Naive thymus-derived CD4-positive, alpha-beta T cell (primary cell): ENCODE measurements at regions not wholly inside any gene's neighbourhood (a gene's known extent, or its start where the extent isn't known, plus 50 kb on each side); places are given as distances from the start of the nearest gene placed in this dataset.

Experiments
- ATAC-seq: fragments of 150-1000 bp; cut with Tn5 transposase; 2 replicates; pipeline ENCODE4 v1.10.0; 2021; ENCODE audit warnings: mild to moderate bottlenecking, moderate library complexity
- CTCF ChIA-PET: fragments of 350-600 bp; sonication (Branson Sonifier 250); formaldehyde crosslinking; loops from one replicate; lab custom pipeline; 2021; ENCODE audit warnings: antibody characterized with exemption; lab: Charles Lee
- POLR2A ChIA-PET: fragments of 350-600 bp; sonication (Branson Sonifier 250); formaldehyde crosslinking; loops from one replicate; lab custom pipeline; 2021; ENCODE audit warnings: antibody characterized with exemption, inconsistent platforms; lab: Charles Lee
- DNase-seq, 9 donors: peaks; one replicate each; pipeline versions ENCODE4 v3.0.0 to v3.0.0-alpha.2; 2020 to 2022; ENCODE audit warnings: mixed read lengths in 1 of 9
- H3K27ac ChIP-seq: one replicate; pipeline ENCODE4 v1.7.0; 2013; ENCODE audit warnings: mild to moderate bottlenecking, low read depth, low read length, moderate library complexity
- H3K27me3 ChIP-seq, 2 donors: one replicate each; pipeline ENCODE4 v1.7.0; 2013; ENCODE audit warnings: low read length in 2 of 2, mild to moderate bottlenecking in 2 of 2, moderate library complexity in 2 of 2; ENCODE audit not compliant: control insufficient read depth in 2 of 2, insufficient read depth in 2 of 2
- H3K36me3 ChIP-seq, 3 experiments: 1 replicate in 2 of 3; 2 replicates in 1 of 3; pipeline ENCODE4 v1.7.0; 2013; ENCODE audit warnings: low read length in 3 of 3, mild to moderate bottlenecking in 3 of 3, moderate library complexity in 1 of 3; ENCODE audit not compliant: insufficient read depth in 3 of 3, control insufficient read depth in 2 of 3
- H3K4me1 ChIP-seq, 2 donors: one replicate each; pipeline ENCODE4 v1.7.0; 2013; ENCODE audit warnings: low read length in 2 of 2, mild to moderate bottlenecking in 2 of 2, moderate library complexity in 1 of 2; ENCODE audit not compliant: control insufficient read depth in 2 of 2, insufficient read depth in 2 of 2
- H3K4me3 ChIP-seq: 2 replicates; pipeline ENCODE4 v1.7.0; 2013; ENCODE audit warnings: mild to moderate bottlenecking, low read length
- H3K9me3 ChIP-seq, 3 experiments: 1 replicate in 2 of 3; 2 replicates in 1 of 3; pipeline ENCODE4 v1.7.0; 2013; ENCODE audit warnings: low read length in 3 of 3; ENCODE audit not compliant: control insufficient read depth in 2 of 3
- H3K27ac Mint-ChIP-seq, 9 donors: one replicate each; pipeline ENCODE4 v1.8.0; 2020 to 2022; ENCODE audit warnings: mixed read lengths in 9 of 9, mild to moderate bottlenecking in 8 of 9, moderate library complexity in 5 of 9, inconsistent platforms in 2 of 9
- H3K27me3 Mint-ChIP-seq, 5 donors: one replicate each; pipeline ENCODE4 v1.8.0; 2021 to 2022; ENCODE audit warnings: mixed read lengths in 5 of 5, mild to moderate bottlenecking in 1 of 5
- H3K36me3 Mint-ChIP-seq, 5 donors: one replicate each; pipeline ENCODE4 v1.8.0; 2020 to 2022; ENCODE audit warnings: mixed read lengths in 5 of 5, mild to moderate bottlenecking in 3 of 5, inconsistent platforms in 1 of 5
- H3K4me1 Mint-ChIP-seq, 7 donors: one replicate each; pipeline ENCODE4 v1.8.0; 2020 to 2022; ENCODE audit warnings: mixed read lengths in 7 of 7, mild to moderate bottlenecking in 3 of 7, inconsistent platforms in 1 of 7
- H3K4me3 Mint-ChIP-seq, 10 donors: one replicate each; pipeline ENCODE4 v1.8.0; 2020 to 2022; ENCODE audit warnings: mild to moderate bottlenecking in 10 of 10, mixed read lengths in 10 of 10, moderate library complexity in 6 of 10, inconsistent platforms in 2 of 10
- H3K9me3 Mint-ChIP-seq, 11 donors: one replicate each; pipeline ENCODE4 v1.8.0; 2020 to 2022; ENCODE audit warnings: mixed read lengths in 11 of 11, mild to moderate bottlenecking in 4 of 11, inconsistent platforms in 1 of 11, moderate library complexity in 1 of 11
- intact Hi-C, 2 donors: fragments of 100-400 bp; cut with micrococcal nuclease; formaldehyde crosslinking; loops; one replicate each; pipeline ENCODE4 v1.15.1; 2023

DNA sequence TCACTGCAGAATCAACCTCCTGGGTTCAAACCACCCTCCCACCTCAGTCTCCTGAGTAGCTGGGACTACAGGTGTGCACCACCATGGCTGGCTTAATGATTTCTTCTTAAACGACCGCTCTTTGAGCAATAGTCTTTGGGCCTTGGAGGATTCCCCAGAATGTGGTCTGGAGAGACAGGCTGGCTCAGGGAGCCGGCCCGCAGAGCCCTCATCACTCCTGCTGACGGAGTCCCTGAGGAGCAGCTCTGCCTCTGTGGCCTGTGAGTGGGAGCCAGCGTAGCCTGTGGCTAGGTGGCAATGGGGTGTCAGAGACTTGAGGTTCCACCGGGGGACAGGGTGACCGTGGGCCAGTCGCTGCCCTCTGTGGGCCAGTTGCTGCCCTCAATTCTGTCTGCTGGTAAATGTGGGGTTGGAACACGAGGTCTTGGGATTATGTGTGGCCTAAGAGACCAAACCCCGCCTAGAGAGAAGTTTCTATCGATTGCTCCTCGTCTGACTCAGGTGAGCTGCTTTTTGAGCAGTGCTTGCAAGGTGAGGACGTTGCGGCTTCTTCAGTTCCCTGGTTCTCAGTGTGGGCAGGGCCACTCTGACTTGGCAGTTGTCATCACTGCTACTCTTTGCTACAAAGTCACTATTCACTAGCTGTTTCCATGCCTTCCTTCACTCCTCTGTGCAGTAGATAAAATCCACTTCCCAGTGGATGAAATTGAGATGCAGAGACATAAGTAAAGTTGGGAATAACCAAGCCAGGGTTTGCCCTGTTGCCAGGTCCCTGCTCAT lies 124.8 kb upstream of the NECTIN1 start:
- H3K36me3 ChIP-seq, result no peaks in the 10 kb centered on the region
- H3K27me3 Mint-ChIP-seq, result peaks cover 11 to 25% (median 15%) of the 10 kb centered on the region in 5 donors
- DNase-seq, result no peak
- ATAC-seq, result no peak
- H3K9me3 ChIP-seq, result no peaks in the 10 kb centered on the region
- H3K4me3 ChIP-seq, result no peak overlapping the region
- no peaks in the 10 kb centered on the region for H3K36me3 Mint-ChIP-seq
- H3K9me3 Mint-ChIP-seq, result no peaks in the 10 kb centered on the region
- ChIA-PET POLR2A (no interaction called here), CTCF (no interaction called here)
- intact Hi-C loops, result no loop called here
- no peak overlapping the region for H3K27ac ChIP-seq
- H3K4me1 ChIP-seq, result no peaks in the 10 kb centered on the region
- no peak overlapping the region for H3K27ac Mint-ChIP-seq
- H3K4me1 Mint-ChIP-seq, result no peaks in the 10 kb centered on the region
- H3K27me3 ChIP-seq, result no peaks in the 10 kb centered on the region
- H3K4me3 Mint-ChIP-seq, result no peak overlapping the region

DNA sequence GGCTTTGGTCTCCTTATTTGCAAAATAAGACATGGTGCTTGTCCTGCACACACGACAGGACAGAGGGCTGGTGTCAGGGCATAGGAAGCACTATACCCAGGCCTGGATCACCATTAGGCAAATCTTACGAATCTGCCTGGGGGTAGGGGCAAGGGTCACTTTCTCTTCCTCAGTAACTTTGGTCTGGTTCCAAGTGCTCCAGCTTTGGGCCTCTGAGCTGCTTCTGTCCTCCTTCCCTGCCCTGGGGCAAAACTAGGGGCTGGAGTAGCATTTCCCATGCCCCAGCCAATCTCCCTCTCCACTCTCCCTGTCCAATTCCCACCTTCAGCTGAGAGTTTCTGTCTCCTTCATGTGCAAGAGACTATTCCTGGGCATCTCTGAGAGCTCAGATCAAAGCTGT lies 123.7 kb upstream of the NECTIN1 start:
- Histone ChIP-seq H3K9me3 (no peaks in the 10 kb centered on the region), H3K36me3 (no peaks in the 10 kb centered on the region), H3K27me3 (no peaks in the 10 kb centered on the region), H3K4me1 (no peaks in the 10 kb centered on the region), H3K4me3 (no peak overlapping the region), H3K27ac (no peak overlapping the region)
- intact Hi-C loops, result no loop called here
- Mint-ChIP-seq H3K27ac (no peak overlapping the region), H3K4me1 (no peaks in the 10 kb centered on the region), H3K36me3 (no peaks in the 10 kb centered on the region), H3K9me3 (no peaks in the 10 kb centered on the region), H3K27me3 (peaks cover 4 to 19% (median 8%) of the 10 kb centered on the region in 5 donors), H3K4me3 (no peak overlapping the region)
- CTCF ChIA-PET, result no interaction called here
- DNase-seq (no peak), ATAC-seq (no peak)
- POLR2A ChIA-PET, result no interaction called here

DNA sequence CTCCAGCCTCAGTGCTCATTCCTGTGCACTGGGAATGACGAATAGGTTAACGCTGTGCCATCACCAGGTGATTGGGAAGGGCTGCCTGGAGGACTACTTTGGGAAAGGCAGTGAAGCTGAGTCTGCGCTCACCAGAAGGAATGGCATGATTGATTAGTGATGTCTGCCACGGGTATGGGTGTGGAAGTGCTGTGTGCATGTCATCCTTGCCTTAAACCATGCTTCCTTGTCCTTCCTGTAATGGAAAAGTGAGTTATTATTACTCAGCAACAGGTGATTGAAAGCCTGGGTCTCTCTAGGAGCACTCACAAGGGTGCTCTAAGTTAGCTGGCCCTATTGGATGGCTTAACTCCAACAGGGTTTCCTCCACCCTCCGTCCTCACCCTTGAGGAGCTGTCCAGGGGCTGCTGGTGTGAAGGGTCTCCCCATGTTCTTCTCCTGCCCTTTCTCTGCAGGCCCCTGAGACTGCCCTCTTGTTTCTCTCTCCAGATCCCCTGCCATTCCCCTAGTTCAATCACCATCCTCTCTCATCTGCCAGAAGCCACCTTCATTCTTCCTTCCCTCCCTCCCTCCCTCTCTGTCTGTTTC lies 121.9 kb upstream of the NECTIN1 start:
- CTCF ChIA-PET, result no interaction called here
- Mint-ChIP-seq H3K4me3 (no peak overlapping the region), H3K36me3 (no peaks in the 10 kb centered on the region), H3K27me3 (peaks cover 0 to 14% (median 4%) of the 10 kb centered on the region in 5 donors), H3K9me3 (peaks cover 0 to 8% (median 0%) of the 10 kb centered on the region in 11 donors), H3K4me1 (no peaks in the 10 kb centered on the region), H3K27ac (no peak overlapping the region)
- POLR2A ChIA-PET, result no interaction called here
- no peaks in the 10 kb centered on the region for H3K36me3 ChIP-seq
- H3K27me3 ChIP-seq, result no peaks in the 10 kb centered on the region
- DNase-seq (no peak), ATAC-seq (no peak)
- no peak overlapping the region for H3K4me3 ChIP-seq
- peaks cover 0 to 11% (median 0%) of the 10 kb centered on the region in 3 experiments for H3K9me3 ChIP-seq
- no peaks in the 10 kb centered on the region for H3K4me1 ChIP-seq
- intact Hi-C loops, result no loop called here
- no peak overlapping the region for H3K27ac ChIP-seq

GRCh38 chr11:119849872-119850271 lies 120.9 kb upstream of the NECTIN1 start:
- H3K9me3 ChIP-seq, result peaks cover 0 to 12% (median 0%) of the 10 kb centered on the region in 3 experiments
- ATAC-seq (no peak), DNase-seq (no peak)
- H3K4me1 ChIP-seq, result no peaks in the 10 kb centered on the region
- H3K27me3 Mint-ChIP-seq, result peaks cover 0 to 14% (median 4%) of the 10 kb centered on the region in 5 donors
- ChIA-PET POLR2A (no interaction called here), CTCF (no interaction called here)
- no peak overlapping the region for H3K27ac ChIP-seq
- H3K4me3 ChIP-seq, result no peak overlapping the region
- no peaks in the 10 kb centered on the region for H3K36me3 Mint-ChIP-seq
- no peaks in the 10 kb centered on the region for H3K27me3 ChIP-seq
- intact Hi-C loops, result no loop called here
- peaks cover 0 to 8% (median 0%) of the 10 kb centered on the region in 11 donors for H3K9me3 Mint-ChIP-seq
- H3K27ac Mint-ChIP-seq, result no peak overlapping the region
- no peaks in the 10 kb centered on the region for H3K4me1 Mint-ChIP-seq
- H3K4me3 Mint-ChIP-seq, result no peak overlapping the region
- H3K36me3 ChIP-seq, result no peaks in the 10 kb centered on the region

DNA sequence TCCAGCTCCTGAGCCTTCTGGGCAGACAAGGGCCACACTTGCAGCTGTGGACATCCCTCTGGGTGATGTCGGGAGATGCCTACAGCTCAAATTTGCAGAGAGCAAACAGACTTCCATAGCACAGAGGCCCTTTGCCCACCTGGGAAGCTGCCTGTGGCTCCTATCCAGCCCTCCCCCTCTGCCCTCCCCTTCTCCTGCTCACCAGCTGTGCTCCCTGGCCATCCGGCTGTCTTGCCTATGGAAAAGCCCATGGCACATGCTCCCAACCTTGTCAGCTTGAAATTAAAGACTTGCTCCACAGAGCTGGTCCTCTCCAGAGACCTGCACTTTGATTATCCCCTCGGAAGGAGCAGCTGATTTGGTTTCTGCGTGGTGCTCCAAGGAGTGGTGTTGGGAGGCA lies 118.9 kb upstream of the NECTIN1 start:
- Mint-ChIP-seq H3K4me1 (no peaks in the 10 kb centered on the region), H3K27ac (no peak overlapping the region), H3K4me3 (no peak overlapping the region), H3K9me3 (peaks cover 0 to 8% (median 0%) of the 10 kb centered on the region in 11 donors), H3K27me3 (peaks cover 0 to 22% (median 10%) of the 10 kb centered on the region in 5 donors), H3K36me3 (no peaks in the 10 kb centered on the region)
- intact Hi-C loops, result no loop called here
- ATAC-seq (no peak), DNase-seq (no peak)
- Histone ChIP-seq H3K9me3 (peaks cover 0 to 12% (median 0%) of the 10 kb centered on the region in 3 experiments), H3K36me3 (no peaks in the 10 kb centered on the region), H3K4me3 (no peak overlapping the region), H3K27me3 (no peaks in the 10 kb centered on the region), H3K4me1 (no peaks in the 10 kb centered on the region), H3K27ac (no peak overlapping the region)
- CTCF ChIA-PET, result interaction anchor here (0.6 kb wide), 1 partner anchor 230 kb away, joined by 3 read pairs; no protein-coding TSS in a partner anchor
- POLR2A ChIA-PET, result no interaction called here

DNA sequence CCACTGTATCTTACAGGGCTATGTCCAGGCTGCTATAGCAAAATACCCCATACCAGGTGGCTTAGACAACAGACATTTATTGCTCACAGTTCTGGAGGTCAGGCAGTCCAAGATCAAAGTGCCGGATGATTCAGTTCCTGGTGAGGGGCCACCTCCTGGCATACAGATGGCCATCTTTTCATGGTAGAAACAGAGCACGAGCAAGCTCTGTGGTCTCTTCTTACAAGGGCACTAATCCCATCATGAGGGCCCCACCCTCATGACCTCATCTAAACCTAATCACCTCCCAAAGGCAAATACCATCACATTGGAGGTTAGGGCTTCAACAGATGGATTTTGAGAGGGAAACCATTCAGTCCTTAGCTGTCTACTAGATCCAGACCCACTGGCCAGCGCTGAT lies 117.4 kb upstream of the NECTIN1 start:
- H3K4me1 Mint-ChIP-seq, result no peaks in the 10 kb centered on the region
- H3K4me3 Mint-ChIP-seq, result no peak overlapping the region
- Histone ChIP-seq H3K36me3 (no peaks in the 10 kb centered on the region), H3K27me3 (no peaks in the 10 kb centered on the region), H3K4me3 (no peak overlapping the region), H3K27ac (no peak overlapping the region), H3K4me1 (no peaks in the 10 kb centered on the region), H3K9me3 (peaks cover 0 to 12% (median 0%) of the 10 kb centered on the region in 3 experiments)
- no peak overlapping the region for H3K27ac Mint-ChIP-seq
- no peaks in the 10 kb centered on the region for H3K36me3 Mint-ChIP-seq
- ChIA-PET POLR2A (no interaction called here), CTCF (no interaction called here)
- ATAC-seq, result no peak
- DNase-seq, result no peak
- H3K27me3 Mint-ChIP-seq, result peaks cover 0 to 23% (median 14%) of the 10 kb centered on the region in 5 donors
- intact Hi-C loops, result no loop called here
- peaks cover 0 to 8% (median 0%) of the 10 kb centered on the region in 11 donors for H3K9me3 Mint-ChIP-seq
